CD4-positive, alpha-beta T cell (primary cell): ENCODE measurements at regions not wholly inside any gene's neighbourhood (a gene's known extent, or its start where the extent isn't known, plus 50 kb on each side); places are given as distances from the start of the nearest gene placed in this dataset.

Experiments
- ATAC-seq: fragments of 200-7000 bp; cut with Tn5 transposase; one replicate; pipeline ENCODE4 v1.10.0; 2022; ENCODE audit warnings: mild to moderate bottlenecking; ENCODE audit not compliant: poor library complexity
- CTCF ChIA-PET: fragments of 350-600 bp; sonication (Branson Sonifier 250); formaldehyde crosslinking; loops from one replicate; lab custom pipeline; 2021; ENCODE audit warnings: antibody characterized with exemption, inconsistent platforms; lab: Charles Lee
- POLR2A ChIA-PET: fragments of 350-600 bp; sonication (Branson Sonifier 250); formaldehyde crosslinking; loops from one replicate; lab custom pipeline; 2021; ENCODE audit warnings: antibody characterized with exemption, inconsistent platforms; lab: Charles Lee
- DNase-seq, 14 experiments: peaks; one replicate each; pipeline ENCODE4 v3.0.0-alpha.2; 2013 to 2020; ENCODE audit warnings: mixed read lengths in 2 of 14
- H3K27ac ChIP-seq, 2 donors: one replicate each; pipeline versions ENCODE4 v1.5.1 to v1.7.0; 2013; ENCODE audit warnings: low read length in 2 of 2, low read depth in 1 of 2, mild to moderate bottlenecking in 1 of 2
- H3K27me3 ChIP-seq, 2 experiments: 1 replicate in 1 of 2; 2 replicates in 1 of 2; pipeline versions ENCODE4 v1.6.1 to v1.7.0; 2013; ENCODE audit warnings: low read length in 2 of 2, control low read depth in 1 of 2, mild to moderate bottlenecking in 1 of 2, moderate library complexity in 1 of 2; ENCODE audit not compliant: insufficient read depth in 2 of 2, control insufficient read depth in 1 of 2
- H3K36me3 ChIP-seq: one replicate; pipeline ENCODE4 v1.6.1; 2013; ENCODE audit warnings: low read length, control low read depth; ENCODE audit not compliant: insufficient read depth
- H3K4me1 ChIP-seq: one replicate; pipeline ENCODE4 v1.6.1; 2013; ENCODE audit warnings: low read length, control low read depth; ENCODE audit not compliant: insufficient read depth
- H3K4me3 ChIP-seq: one replicate; pipeline ENCODE4 v1.5.1; 2013; ENCODE audit warnings: mild to moderate bottlenecking, low read length, moderate library complexity
- H3K9me3 ChIP-seq, 2 experiments: 1 replicate in 1 of 2; 2 replicates in 1 of 2; pipeline versions ENCODE4 v1.6.1 to v1.7.0; 2013; ENCODE audit warnings: low read length in 2 of 2, mild to moderate bottlenecking in 2 of 2, control low read depth in 1 of 2, moderate library complexity in 1 of 2; ENCODE audit not compliant: control insufficient read depth in 1 of 2, insufficient read depth in 1 of 2
- H3K27ac Mint-ChIP-seq: one replicate; pipeline ENCODE4 v1.8.0; 2020; ENCODE audit warnings: mixed read lengths
- H3K27me3 Mint-ChIP-seq: one replicate; pipeline ENCODE4 v1.8.0; 2021; ENCODE audit warnings: mixed read lengths
- H3K36me3 Mint-ChIP-seq: one replicate; pipeline ENCODE4 v1.8.0; 2021; ENCODE audit warnings: low read depth, mixed read lengths
- H3K4me1 Mint-ChIP-seq: one replicate; pipeline ENCODE4 v1.8.0; 2021; ENCODE audit warnings: low read depth, mixed read lengths
- H3K4me3 Mint-ChIP-seq: one replicate; pipeline ENCODE4 v1.8.0; 2020; ENCODE audit warnings: mild to moderate bottlenecking, mixed read lengths
- H3K9me3 Mint-ChIP-seq: one replicate; pipeline ENCODE4 v1.8.0; 2020; ENCODE audit warnings: mixed read lengths
- intact Hi-C, 2 experiments: fragments of 100-400 bp; cut with DNase I in 1 of 2; cut with micrococcal nuclease in 1 of 2; formaldehyde crosslinking; loops; one replicate each; pipeline versions ENCODE4 v1.15.1 to v1.9.0; 2023 to 2025; cut with DNase I, micrococcal nuclease
- TF ChIP-seq, protein P1 (sequence below): fragments of 200-600 bp; IDR thresholded peaks from one replicate; pipeline ENCODE4 v1.8.0; 2022; ENCODE audit warnings: antibody characterized with exemption, mild to moderate bottlenecking

DNA sequence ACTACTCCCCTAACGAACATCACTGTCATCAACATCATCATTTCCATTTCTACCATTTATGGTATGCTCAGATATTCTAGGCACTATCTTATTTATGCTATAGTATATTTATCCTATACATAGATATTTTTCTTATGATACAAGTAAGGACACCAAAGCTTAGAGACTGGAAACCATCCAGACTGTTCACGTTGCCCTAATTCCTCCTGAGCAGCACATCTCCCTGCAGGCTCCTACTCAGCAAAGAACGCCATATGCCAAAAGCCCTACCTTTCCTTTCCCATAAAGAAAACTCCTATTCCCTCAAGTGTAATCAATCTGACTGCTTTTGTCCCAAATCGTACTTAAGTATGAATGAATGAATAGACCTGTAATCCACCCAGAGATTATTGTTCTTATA is 247.0 kb downstream of the PRELID2 start:
- intact Hi-C loops, result no loop called here
- H3K27me3 ChIP-seq, result no peaks in the 10 kb centered on the region
- TF ChIP-seq, protein P1, sequence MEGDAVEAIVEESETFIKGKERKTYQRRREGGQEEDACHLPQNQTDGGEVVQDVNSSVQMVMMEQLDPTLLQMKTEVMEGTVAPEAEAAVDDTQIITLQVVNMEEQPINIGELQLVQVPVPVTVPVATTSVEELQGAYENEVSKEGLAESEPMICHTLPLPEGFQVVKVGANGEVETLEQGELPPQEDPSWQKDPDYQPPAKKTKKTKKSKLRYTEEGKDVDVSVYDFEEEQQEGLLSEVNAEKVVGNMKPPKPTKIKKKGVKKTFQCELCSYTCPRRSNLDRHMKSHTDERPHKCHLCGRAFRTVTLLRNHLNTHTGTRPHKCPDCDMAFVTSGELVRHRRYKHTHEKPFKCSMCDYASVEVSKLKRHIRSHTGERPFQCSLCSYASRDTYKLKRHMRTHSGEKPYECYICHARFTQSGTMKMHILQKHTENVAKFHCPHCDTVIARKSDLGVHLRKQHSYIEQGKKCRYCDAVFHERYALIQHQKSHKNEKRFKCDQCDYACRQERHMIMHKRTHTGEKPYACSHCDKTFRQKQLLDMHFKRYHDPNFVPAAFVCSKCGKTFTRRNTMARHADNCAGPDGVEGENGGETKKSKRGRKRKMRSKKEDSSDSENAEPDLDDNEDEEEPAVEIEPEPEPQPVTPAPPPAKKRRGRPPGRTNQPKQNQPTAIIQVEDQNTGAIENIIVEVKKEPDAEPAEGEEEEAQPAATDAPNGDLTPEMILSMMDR, result no peak
- no peaks in the 10 kb centered on the region for H3K9me3 ChIP-seq
- DNase-seq (no peak), ATAC-seq (no peak)
- no peaks in the 10 kb centered on the region for H3K4me1 ChIP-seq
- peaks cover 3% of the 10 kb centered on the region for H3K9me3 Mint-ChIP-seq
- no peaks in the 10 kb centered on the region for H3K27me3 Mint-ChIP-seq
- no peaks in the 10 kb centered on the region for H3K36me3 ChIP-seq
- H3K4me3 ChIP-seq, result no peak overlapping the region
- no peaks in the 10 kb centered on the region for H3K36me3 Mint-ChIP-seq
- no peak overlapping the region for H3K27ac ChIP-seq
- ChIA-PET POLR2A (no interaction called here), CTCF (no interaction called here)
- H3K4me1 Mint-ChIP-seq, result no peaks in the 10 kb centered on the region
- H3K27ac Mint-ChIP-seq, result no peak overlapping the region
- H3K4me3 Mint-ChIP-seq, result no peak overlapping the region

DNA sequence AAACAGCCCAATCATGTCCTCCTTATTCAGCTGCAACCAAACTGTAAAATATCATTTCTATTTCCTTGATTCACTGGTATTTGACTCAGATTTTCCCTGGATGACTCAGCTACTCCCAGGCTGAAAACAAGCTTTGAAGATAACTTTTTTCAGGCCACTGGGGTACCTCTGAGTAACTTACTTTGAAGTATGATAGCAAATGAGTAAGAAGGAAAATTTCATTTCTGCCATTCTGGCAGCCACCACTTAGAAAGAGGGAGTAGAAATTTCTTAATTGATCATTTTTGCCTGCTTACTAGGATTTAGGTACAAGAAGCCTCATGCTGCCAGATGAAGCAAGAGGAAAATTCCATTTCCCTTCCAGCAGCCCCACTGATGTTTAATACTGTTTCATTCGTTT is 247.4 kb downstream of the PRELID2 start:
- no peaks in the 10 kb centered on the region for H3K36me3 ChIP-seq
- no peaks in the 10 kb centered on the region for H3K27me3 ChIP-seq
- ChIA-PET POLR2A (no interaction called here), CTCF (no interaction called here)
- no peaks in the 10 kb centered on the region for H3K4me1 ChIP-seq
- no peak overlapping the region for H3K27ac ChIP-seq
- TF ChIP-seq, protein P1, result no peak
- H3K4me3 ChIP-seq, result no peak overlapping the region
- H3K9me3 ChIP-seq, result no peaks in the 10 kb centered on the region
- Mint-ChIP-seq H3K27ac (no peak overlapping the region), H3K4me3 (no peak overlapping the region), H3K4me1 (no peaks in the 10 kb centered on the region), H3K9me3 (peaks cover 5% of the 10 kb centered on the region), H3K27me3 (no peaks in the 10 kb centered on the region), H3K36me3 (no peaks in the 10 kb centered on the region)
- DNase-seq, result no peak
- intact Hi-C loops, result no loop called here
- ATAC-seq, result no peak

DNA sequence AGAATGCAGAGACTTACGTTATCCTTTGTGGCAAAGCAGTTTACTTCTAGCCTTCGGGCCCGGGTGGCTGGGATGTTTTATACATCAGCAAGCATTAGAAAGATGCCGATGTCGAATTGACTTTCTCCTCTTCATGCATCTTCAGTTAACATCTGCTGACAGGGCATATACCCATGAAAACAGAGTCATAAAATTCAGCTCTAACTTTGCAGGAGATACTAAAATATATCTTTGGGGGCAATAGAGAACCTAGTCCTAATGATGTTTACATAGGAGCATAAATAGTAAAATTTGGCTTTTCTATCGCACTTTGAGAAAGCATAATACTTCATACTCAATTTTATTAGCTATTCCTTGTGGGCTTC is 247.9 kb downstream of the PRELID2 start:
- Histone ChIP-seq H3K4me1 (no peaks in the 10 kb centered on the region), H3K9me3 (no peaks in the 10 kb centered on the region), H3K27me3 (no peaks in the 10 kb centered on the region), H3K4me3 (no peak overlapping the region), H3K27ac (no peak overlapping the region), H3K36me3 (no peaks in the 10 kb centered on the region)
- POLR2A ChIA-PET, result no interaction called here
- Mint-ChIP-seq H3K27me3 (no peaks in the 10 kb centered on the region), H3K27ac (no peak overlapping the region), H3K9me3 (peaks cover 5% of the 10 kb centered on the region), H3K4me3 (no peak overlapping the region), H3K36me3 (no peaks in the 10 kb centered on the region), H3K4me1 (no peaks in the 10 kb centered on the region)
- no peak for ATAC-seq
- CTCF ChIA-PET, result no interaction called here
- TF ChIP-seq, protein P1, result no peak
- intact Hi-C loops, result no loop called here
- DNase-seq, result no peak
